ENCODE measurements at regions not wholly inside any gene's neighbourhood (a gene's known extent, or its start where the extent isn't known, plus 50 kb on each side); places are given as distances from the start of the nearest gene placed in this dataset.
A peak's percentile ranks its signal among the peaks of the same experiment; 100 is the strongest.

- DNase-seq, result no peak
These were observed 201.0 kb downstream of the GLI2 start for GRCh38 chr2:120936476-120937334.

DNA sequence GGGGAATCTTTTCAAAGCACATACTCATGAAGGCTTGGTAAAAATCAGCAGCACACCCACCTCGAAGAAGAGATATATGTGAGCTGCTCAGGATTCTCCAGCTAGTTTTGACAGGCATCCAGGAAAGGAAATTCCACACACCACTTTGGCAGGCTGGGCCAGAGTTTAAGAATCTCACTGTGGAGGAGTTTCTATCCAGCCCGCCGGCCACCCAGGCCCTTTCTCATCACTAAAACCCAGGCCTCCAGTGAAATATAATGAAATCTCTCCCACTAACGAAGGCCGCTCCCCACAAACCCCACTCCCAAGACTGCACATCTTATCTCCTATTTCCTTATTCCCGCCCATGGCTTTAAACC, 202.0 kb downstream of the GLI2 start:
- peak; percentile 81 for DNase-seq

GRCh38 chr2:120938045-120938771, 202.5 kb downstream of the GLI2 start:
- no peak for DNase-seq

DNA sequence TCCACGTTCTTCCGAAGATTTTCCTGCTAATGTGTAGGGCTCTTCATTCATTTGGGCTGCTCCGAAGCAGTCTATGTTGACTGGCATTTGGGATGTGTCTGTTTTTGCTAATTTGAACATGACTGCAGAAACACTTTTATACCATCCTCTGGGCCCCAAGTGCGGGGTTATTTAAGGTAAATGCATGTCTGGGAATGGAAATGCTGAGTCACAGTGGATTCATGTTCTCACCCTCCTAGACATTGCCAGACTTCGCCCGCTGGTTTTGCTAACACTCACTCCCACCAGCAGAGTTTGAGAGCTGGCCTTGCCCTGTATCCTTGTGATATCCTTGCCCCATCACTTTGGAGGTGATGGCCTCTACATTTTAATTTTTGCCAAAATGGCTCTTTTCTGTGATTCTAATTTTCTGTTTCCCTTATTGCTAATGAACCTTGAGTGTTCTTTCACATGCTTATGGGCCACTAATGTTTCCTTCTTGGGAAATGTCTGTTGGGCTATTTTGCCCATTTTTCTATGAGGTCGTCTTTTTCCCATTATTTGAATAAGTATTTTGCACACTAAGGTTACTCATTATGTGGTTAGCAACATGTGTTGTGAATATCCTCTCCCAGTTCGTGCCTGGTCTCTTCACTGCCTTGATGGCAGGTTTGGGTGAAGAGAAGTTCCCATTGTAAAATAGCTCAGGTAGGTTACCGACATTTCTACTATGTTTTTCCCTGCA, 204.1 kb downstream of the GLI2 start:
- DNase-seq, result no peak

GRCh38 chr2:120940319-120940696, 204.6 kb downstream of the GLI2 start:
- DNase-seq, result no peak

- no peak for DNase-seq
These were observed 205.1 kb downstream of the GLI2 start for GRCh38 chr2:120940726-120941256.

- DNase-seq, result no peak
These were observed 206.0 kb downstream of the GLI2 start for GRCh38 chr2:120941571-120942120.

DNA sequence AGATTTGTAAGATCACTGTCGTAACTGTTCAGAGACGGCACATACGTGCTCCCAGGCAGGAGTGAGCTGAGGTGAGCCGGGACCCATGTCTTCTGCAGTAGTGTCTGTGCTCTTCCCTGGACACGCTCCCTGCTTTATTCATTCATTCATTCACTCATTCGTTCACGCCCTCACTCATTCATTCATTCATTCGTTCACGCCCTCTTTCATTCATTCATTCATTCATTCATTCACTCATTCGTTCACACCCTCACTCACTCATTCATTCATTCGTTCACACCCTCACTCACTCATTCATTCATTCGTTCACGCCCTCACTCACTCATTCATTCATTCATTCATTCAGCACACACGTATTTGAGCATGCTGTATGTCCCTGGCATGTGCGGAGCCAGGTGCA, 207.0 kb downstream of the GLI2 start:
- no peak for DNase-seq

DNA sequence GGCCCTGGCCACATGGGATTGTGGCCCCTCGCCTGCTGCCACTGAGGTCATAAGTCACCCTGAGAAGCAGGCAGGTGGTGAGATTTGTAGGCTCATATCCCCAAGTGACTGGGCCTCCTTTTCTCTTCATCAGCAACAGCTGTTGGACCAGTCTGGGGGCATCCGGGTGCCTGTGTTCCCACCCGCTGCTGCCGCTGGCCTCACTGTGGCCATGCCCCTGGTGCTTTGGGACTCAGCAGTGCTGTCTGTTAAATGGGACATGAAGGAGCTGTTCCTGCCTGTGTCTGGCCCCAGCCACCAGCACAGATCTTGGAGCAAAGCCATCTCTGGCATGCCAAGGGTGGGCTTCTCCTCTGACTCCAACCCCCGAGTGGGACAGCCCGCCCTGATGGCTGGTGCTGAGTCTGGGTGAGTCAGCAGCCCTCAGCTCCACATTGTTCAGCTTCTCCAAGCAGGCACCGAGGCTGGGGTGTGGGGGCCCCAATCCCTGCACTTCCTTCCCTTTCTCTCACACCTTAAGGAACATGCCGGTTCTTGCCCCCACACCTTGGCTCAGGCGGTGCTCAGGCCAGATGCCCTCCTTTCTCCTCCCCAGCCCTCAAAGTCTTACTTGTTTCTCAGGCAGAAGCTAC, 207.9 kb downstream of the GLI2 start:
- DNase-seq, result no peak

DNA sequence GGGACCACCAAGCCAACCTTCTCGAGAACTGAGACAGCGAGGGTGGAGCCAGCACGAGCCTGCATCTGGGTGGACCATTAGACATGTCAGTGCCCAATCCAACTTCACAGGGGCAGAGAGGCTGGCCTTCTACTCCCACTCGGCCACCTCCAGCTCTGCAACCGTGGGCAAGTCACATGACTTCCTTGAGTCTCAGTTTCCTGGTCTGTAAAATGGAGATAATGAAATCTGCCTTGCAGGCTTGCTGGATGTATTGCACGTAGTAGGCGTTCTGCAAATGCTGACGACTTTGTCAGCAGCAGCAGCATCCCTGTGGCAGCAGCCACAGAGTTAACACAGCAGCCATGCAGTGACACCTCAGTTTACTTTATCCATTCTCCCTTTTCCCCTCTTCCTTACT, 208.9 kb downstream of the GLI2 start:
- no peak for DNase-seq

GRCh38 chr2:120945091-120945490, 209.4 kb downstream of the GLI2 start:
- DNase-seq, result no peak

DNA sequence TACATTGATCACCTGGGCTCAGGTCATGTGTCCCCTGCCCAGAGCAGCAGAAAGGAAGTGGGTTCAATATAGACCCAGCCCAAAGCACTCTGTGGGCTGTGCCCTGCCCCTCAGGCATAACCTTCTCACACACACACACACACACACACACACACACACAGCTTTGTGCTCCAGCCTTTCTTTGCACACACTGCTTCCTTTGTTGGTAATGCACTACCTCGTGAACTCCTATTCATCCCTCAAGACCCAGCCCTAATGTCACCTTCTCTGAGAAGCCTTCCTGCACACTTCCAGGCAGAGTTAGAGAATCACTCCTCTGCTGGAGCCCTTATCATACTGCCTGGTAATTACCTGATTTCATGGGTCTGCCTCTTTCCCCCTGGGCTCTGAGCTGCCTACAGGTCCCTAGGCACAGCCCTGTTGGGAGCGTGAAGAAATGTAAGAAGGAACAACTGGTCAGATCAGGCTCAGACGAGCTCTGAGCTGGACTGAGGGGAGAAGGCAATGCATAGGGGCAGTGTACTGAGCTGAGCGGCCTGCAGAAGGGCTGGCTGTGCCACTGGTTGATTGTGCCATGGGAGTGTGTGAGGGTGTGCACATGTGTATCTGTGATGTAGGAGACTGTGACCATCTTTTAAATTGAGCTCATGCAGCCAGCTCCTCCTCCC, 210.3 kb downstream of the GLI2 start:
- DNase-seq, result no peak

- DNase-seq, result no peak
These were observed 211.7 kb downstream of the GLI2 start for GRCh38 chr2:120947327-120947726.

DNA sequence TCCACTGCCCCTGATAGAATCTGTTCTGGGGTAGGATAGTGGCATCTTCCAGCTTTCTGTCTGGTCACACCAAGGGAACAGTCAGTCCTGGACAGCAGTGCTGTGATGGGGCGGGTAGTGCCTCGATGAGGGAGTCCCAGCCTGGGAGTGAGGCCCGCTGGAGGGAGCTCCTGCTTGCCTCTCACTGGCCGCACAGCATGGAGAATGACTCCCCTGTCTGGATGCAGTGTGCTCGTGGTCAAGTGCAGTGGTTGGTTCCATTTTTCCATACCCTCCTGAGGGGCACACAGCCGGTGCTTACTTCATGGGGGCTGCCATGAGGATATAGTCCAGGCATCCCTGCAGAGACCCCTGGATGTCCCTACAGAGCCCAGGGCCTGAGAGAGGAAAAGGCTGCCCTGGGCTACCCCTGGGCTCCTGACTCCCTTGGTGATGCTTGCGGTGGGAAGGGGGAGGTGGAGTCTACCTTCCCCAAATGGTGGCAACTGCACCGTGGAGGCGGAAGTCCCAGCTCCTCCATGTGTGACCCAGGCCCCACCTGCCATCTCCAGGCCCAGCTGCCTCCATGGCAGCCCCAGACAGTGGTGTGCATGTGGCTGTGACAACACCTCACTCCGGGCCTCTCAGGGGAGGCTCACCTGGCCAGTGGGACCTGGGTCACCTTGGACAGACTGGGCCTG, 212.5 kb downstream of the GLI2 start:
- DNase-seq, result no peak

DNA sequence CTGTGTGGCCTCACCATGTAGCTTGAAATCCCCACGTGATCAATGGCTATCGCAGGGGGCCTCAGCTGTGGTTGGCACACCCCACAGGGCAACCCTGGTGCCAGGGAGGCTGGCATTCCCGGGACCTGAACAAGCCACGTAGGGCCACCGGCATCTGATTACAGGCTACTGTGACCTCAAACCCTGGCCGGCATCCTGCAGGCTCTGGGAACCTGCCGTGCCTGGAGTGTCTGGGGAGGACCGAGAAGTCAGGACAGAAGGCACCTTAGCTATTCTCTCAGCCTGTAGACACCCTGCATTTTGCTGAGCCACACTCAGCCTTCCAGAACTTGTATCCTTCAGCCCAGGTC, 213.0 kb downstream of the GLI2 start:
- DNase-seq, result no peak

GRCh38 chr2:120949027-120949956, 213.6 kb downstream of the GLI2 start:
- no peak for DNase-seq

DNA sequence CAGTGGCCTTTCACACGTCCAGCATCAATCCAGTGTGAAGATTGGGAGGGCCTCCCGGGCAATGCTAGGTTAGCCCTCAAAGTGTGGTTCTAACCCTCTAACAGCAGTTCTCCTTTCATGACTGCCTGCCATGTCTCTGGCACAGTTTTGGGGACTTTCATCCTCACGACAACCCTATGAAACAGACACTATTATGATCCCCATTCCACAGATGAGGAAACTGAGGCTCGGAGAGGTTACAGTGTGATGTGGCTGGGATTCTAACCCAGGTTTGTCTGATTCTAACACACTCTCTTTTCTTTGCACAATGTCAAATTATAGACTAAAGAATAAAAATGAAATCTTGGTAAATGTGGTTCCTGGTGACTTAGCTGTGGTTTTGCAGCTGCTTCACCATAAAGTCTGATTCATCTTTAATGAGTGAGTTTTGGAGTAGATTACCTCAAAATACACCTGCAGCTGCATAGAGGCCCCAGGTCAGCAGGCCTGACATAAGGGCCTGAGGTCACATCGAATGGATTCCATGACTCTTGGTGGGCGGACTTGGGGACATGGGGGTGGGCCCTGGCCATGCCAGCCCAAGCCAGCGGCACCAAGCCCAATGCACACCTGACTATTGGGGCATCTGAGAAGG, 214.4 kb downstream of the GLI2 start:
- DNase-seq, result no peak

- DNase-seq, result no peak
These were observed 216.0 kb downstream of the GLI2 start for GRCh38 chr2:120951693-120952092.

DNA sequence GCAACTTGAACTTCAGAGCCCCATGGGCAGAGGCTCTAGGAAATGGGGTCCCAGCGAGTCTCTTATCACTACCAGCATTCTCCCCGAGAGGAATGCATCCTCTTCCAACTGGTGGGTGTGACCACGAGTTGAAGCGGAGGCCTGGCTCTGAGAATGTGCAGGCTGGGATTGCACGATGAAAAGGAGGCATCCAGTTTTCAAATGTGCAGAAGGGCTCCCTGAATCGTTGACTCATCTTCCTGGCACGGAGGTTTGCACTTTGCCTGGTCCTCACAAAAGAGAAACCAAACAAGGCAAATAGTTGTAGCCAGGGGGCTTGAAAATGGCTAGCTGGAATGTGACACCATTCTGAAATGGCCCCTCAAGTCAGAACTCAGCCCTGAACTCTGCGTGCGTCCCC, 216.7 kb downstream of the GLI2 start:
- DNase-seq, result no peak

Measured in tongue (tissue), 1 donor.